Liver (tissue), 8 donors: ENCODE measurements at regions not wholly inside any gene's neighbourhood (a gene's known extent, or its start where the extent isn't known, plus 50 kb on each side); places are given as distances from the start of the nearest gene placed in this dataset.

ENCODE experiments used
- DNase-seq: peaks from one replicate; pipeline ENCODE4 v3.0.0-alpha.2; 2017; ENCODE audit warnings: low spot score
- H3K27ac ChIP-seq, 2 donors: one replicate each; pipeline ENCODE4 v1.7.0; 2013; ENCODE audit warnings: inconsistent platforms in 2 of 2, low read length in 2 of 2, control low read depth in 1 of 2, low read depth in 1 of 2, mild to moderate bottlenecking in 1 of 2
- H3K27me3 ChIP-seq, 4 donors: one replicate each; pipeline versions ENCODE4 v1.6.1 to v1.7.0; 2013; ENCODE audit warnings: low read length in 3 of 4, inconsistent platforms in 1 of 4, mild to moderate bottlenecking in 1 of 4, moderate library complexity in 1 of 4; ENCODE audit not compliant: control insufficient read depth in 4 of 4, insufficient read depth in 4 of 4
- H3K36me3 ChIP-seq, 4 donors: one replicate each; pipeline versions ENCODE4 v1.6.1 to v1.7.0; 2013; ENCODE audit warnings: low read length in 3 of 4, mild to moderate bottlenecking in 3 of 4, low read depth in 1 of 4, moderate library complexity in 1 of 4; ENCODE audit not compliant: control insufficient read depth in 4 of 4, insufficient read depth in 3 of 4
- H3K4me1 ChIP-seq, 4 donors: one replicate each; pipeline versions ENCODE4 v1.6.1 to v1.7.0; 2013; ENCODE audit warnings: low read length in 3 of 4, mild to moderate bottlenecking in 3 of 4, moderate library complexity in 1 of 4; ENCODE audit not compliant: control insufficient read depth in 4 of 4, insufficient read depth in 4 of 4
- H3K4me3 ChIP-seq, 3 donors: one replicate each; pipeline versions ENCODE4 v1.6.1 to v1.7.0; 2013; ENCODE audit warnings: low read length in 3 of 3, control low read depth in 1 of 3, low read depth in 1 of 3, mild to moderate bottlenecking in 1 of 3
- H3K9ac ChIP-seq, 2 donors: one replicate each; pipeline ENCODE4 v1.7.0; 2013; ENCODE audit warnings: low read length in 2 of 2, mild to moderate bottlenecking in 2 of 2, moderate library complexity in 2 of 2, control low read depth in 1 of 2, low read depth in 1 of 2
- H3K9me3 ChIP-seq, 4 donors: one replicate each; pipeline versions ENCODE4 v1.6.1 to v1.7.0; 2013; ENCODE audit warnings: low read length in 3 of 4; ENCODE audit not compliant: control insufficient read depth in 4 of 4
- EGR1 ChIP-seq, 2 donors: IDR thresholded peaks; 2 replicates each; pipeline ENCODE4 v1.6.1; 2016 to 2018; ENCODE audit warnings: antibody characterized with exemption in 2 of 2, low read depth in 2 of 2
- FOXA1 ChIP-seq: IDR thresholded peaks from 2 replicates; pipeline ENCODE4 v1.6.1; 2016; ENCODE audit warnings: antibody characterized with exemption
- FOXA2 ChIP-seq: IDR thresholded peaks from 2 replicates; pipeline ENCODE4 v1.6.1; 2016; ENCODE audit warnings: antibody characterized with exemption
- GABPA ChIP-seq, 2 donors: IDR thresholded peaks in 1 of 2; conservative IDR thresholded peaks in 1 of 2; 2 replicates each; pipeline ENCODE4 v1.6.1; 2016; ENCODE audit warnings: antibody characterized with exemption in 2 of 2, mild to moderate bottlenecking in 1 of 2, moderate library complexity in 1 of 2
- HNF4A ChIP-seq, 2 donors: conservative IDR thresholded peaks; 2 replicates each; pipeline ENCODE4 v1.6.1; 2016; ENCODE audit warnings: antibody characterized with exemption in 2 of 2, mild to moderate bottlenecking in 2 of 2
- NR2F2 ChIP-seq: IDR thresholded peaks from 2 replicates; pipeline ENCODE4 v1.6.1; 2016; ENCODE audit warnings: antibody characterized with exemption
- RAD21 ChIP-seq, 2 donors: IDR thresholded peaks; 2 replicates each; pipeline ENCODE4 v1.6.1; 2016; ENCODE audit warnings: antibody characterized with exemption in 2 of 2, mild to moderate bottlenecking in 2 of 2
- SP1 ChIP-seq: IDR thresholded peaks from 2 replicates; pipeline ENCODE4 v1.6.1; 2018; ENCODE audit warnings: antibody characterized with exemption, mild to moderate bottlenecking
- TAF1 ChIP-seq: conservative IDR thresholded peaks from 2 replicates; pipeline ENCODE4 v1.6.1; 2016; ENCODE audit warnings: antibody characterized with exemption, mild to moderate bottlenecking
- YY1 ChIP-seq: IDR thresholded peaks from 2 replicates; pipeline ENCODE4 v1.6.1; 2016; ENCODE audit warnings: antibody characterized with exemption, mild to moderate bottlenecking
- WGBS: extraction: QIAGEN DNeasy Blood & Tissue Kit; methylation state at CpG from one replicate; pipeline ENCODE4 v1.1.7; 2013; 5-methylcytosine and 5-hydroxymethylcytosine counted together
- TF ChIP-seq, protein P1 (sequence below): IDR thresholded peaks from 2 replicates; pipeline ENCODE4 v1.6.1; 2016; ENCODE audit warnings: antibody characterized with exemption
- TF ChIP-seq, protein P2 (sequence below): fragments of 150-350 bp; IDR thresholded peaks from 2 replicates; pipeline ENCODE4 v1.5.1; 2017; ENCODE audit warnings: improper control_type of control experiment, low read depth, low read length; ENCODE audit not compliant: missing input control
- TF ChIP-seq, protein P3 (sequence below): IDR thresholded peaks from 2 replicates; pipeline ENCODE4 v1.6.1; 2016; ENCODE audit warnings: antibody characterized with exemption
- TF ChIP-seq, protein P4 (sequence below): IDR thresholded peaks from 2 replicates; pipeline ENCODE4 v1.6.1; 2016; ENCODE audit warnings: antibody characterized with exemption, mild to moderate bottlenecking
- TF ChIP-seq, protein P5 (sequence below): IDR thresholded peaks from 2 replicates; pipeline ENCODE4 v1.6.1; 2016; ENCODE audit warnings: antibody characterized with exemption
- donor health status: healthy.
- donor health status: healthy.
- donor health status: healthy.
- donor health status: healthy.
- donor health status: healthy.

DNA sequence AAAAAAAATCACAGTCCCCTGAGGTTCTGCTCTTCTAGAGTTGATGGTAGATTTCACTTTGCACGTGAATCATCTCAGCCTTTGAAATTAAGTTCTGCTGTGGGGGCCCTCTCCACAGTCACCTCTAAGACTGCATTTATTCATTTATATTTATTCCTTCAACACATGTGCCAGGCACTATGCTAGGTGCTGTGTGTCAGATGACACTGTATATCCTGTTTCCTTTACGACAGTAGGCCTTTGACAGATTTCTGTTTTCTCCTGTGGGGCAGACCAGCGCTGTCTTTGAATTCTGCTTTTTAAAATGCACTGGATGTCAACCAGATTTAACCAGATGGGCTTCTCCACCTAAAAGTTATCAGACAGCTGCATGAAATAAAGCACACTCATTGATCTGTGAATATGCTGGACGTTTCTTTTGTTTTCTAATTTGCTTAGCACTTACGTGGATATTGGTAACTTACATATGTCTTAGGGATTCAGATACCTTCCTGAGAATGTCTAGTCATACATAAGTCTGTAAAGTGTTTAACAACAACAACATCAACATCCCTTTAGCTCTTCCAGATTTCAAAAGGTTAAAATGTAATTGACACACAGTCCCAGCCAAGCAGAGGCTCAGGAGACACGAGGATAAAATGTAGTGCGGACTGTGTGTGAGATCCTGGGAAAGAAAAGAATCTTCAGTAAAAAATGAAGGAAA, 525.5 kb upstream of the MCTP2 start:
- Histone ChIP-seq H3K9me3 (no peaks in the 10 kb centered on the region), H3K4me1 (no peaks in the 10 kb centered on the region), H3K9ac (no peak overlapping the region), H3K27me3 (peaks cover 0 to 7% (median 0%) of the 10 kb centered on the region in 4 donors), H3K4me3 (no peak overlapping the region), H3K27ac (no peak overlapping the region), H3K36me3 (no peaks in the 10 kb centered on the region)
- TF ChIP-seq FOXA1 (no peak), HNF4A (conservative IDR thresholded peaks at IDR 0.05) (no peak), TAF1 (no peak), RAD21 (IDR thresholded peaks at IDR 0.05) (no peak)
- no peak for DNase-seq
- WGBS = 70% methylated on average over 7 of the region's 7 CpGs

DNA sequence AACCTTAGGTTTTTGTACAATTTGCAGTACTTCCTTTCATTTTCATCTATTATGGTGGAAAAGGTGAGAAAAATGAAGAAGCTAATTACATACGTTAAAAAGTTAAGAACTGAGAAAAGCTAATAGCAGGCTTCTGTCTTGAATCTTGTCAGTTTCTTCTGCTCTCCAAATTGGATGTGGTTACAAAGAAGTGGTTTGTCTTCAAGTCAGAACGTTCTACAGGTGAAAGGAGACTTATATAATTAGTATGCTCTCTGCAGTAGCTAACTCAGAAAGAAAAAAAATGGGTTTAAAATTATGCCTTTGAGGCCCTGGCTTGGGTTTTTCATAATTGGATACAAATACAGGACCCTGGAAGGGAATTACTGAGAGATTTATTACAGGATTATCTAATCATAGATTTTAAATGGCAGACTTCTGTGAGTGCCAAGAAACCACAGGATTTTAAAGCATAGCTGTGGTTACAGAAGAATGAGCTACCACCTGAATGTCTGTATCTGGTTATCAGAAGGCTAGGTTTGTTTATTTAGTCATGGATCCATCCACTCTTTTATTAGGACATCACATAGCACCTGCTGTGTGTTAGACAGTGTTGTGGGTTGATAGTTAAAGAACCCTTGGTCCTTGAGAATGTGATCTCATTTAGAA, 528.1 kb upstream of the MCTP2 start:
- Histone ChIP-seq H3K4me3 (no peak overlapping the region), H3K9ac (no peak overlapping the region), H3K9me3 (no peaks in the 10 kb centered on the region), H3K36me3 (no peaks in the 10 kb centered on the region), H3K27ac (no peak overlapping the region), H3K27me3 (peaks cover 0 to 2% (median 0%) of the 10 kb centered on the region in 4 donors), H3K4me1 (no peaks in the 10 kb centered on the region)
- no peak for TF ChIP-seq HNF4A (conservative IDR thresholded peaks at IDR 0.05)
- TF ChIP-seq, protein P1, sequence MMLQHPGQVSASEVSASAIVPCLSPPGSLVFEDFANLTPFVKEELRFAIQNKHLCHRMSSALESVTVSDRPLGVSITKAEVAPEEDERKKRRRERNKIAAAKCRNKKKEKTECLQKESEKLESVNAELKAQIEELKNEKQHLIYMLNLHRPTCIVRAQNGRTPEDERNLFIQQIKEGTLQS = no peak
- no peak for TF ChIP-seq EGR1 (IDR thresholded peaks at IDR 0.05; ENCODE audit: low read depth in 2 of 2)
- TF ChIP-seq, protein P2, sequence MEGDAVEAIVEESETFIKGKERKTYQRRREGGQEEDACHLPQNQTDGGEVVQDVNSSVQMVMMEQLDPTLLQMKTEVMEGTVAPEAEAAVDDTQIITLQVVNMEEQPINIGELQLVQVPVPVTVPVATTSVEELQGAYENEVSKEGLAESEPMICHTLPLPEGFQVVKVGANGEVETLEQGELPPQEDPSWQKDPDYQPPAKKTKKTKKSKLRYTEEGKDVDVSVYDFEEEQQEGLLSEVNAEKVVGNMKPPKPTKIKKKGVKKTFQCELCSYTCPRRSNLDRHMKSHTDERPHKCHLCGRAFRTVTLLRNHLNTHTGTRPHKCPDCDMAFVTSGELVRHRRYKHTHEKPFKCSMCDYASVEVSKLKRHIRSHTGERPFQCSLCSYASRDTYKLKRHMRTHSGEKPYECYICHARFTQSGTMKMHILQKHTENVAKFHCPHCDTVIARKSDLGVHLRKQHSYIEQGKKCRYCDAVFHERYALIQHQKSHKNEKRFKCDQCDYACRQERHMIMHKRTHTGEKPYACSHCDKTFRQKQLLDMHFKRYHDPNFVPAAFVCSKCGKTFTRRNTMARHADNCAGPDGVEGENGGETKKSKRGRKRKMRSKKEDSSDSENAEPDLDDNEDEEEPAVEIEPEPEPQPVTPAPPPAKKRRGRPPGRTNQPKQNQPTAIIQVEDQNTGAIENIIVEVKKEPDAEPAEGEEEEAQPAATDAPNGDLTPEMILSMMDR = no peak
- TF ChIP-seq FOXA2 = no peak
- TF ChIP-seq RAD21 (IDR thresholded peaks at IDR 0.05) = no peak
- TF ChIP-seq GABPA (IDR thresholded peaks at IDR 0.05 in 1 of 2, conservative IDR thresholded peaks at IDR 0.05 in 1 of 2) = no peak
- TF ChIP-seq FOXA1 = no peak
- TF ChIP-seq SP1 = no peak
- WGBS = 52% methylated on average over 2 of the region's 2 CpGs
- no peak for DNase-seq

DNA sequence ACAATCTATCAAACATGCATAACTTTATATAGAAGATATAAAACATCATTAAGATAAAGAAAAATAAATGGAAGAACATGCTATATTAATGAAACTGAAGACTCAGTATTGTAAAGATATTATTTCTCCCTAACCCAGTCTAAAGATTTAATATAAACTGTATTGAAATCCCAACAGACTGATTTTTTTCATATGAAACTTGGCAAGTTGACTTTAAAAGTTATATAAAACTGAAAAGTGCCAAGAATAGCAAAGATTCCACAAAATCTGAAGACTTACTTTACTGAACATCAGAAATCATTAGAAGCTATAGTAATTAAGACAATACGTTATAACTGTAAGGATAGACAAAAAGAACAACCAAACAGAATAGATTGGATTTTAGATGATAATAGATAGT, 531.3 kb upstream of the MCTP2 start:
- Histone ChIP-seq H3K9me3 (peaks cover 0 to 11% (median under 1%) of the 10 kb centered on the region in 4 donors), H3K4me1 (no peaks in the 10 kb centered on the region), H3K27ac (no peak overlapping the region), H3K4me3 (no peak overlapping the region), H3K9ac (no peak overlapping the region), H3K36me3 (no peaks in the 10 kb centered on the region), H3K27me3 (no peaks in the 10 kb centered on the region)
- 75% methylated on average over 1 of the region's 1 CpG for WGBS
- DNase-seq = no peak
- TF ChIP-seq FOXA2 (no peak), EGR1 (IDR thresholded peaks at IDR 0.05; ENCODE audit: low read depth in 2 of 2) (no peak), TAF1 (no peak), NR2F2 (no peak), FOXA1 (no peak), YY1 (no peak), GABPA (IDR thresholded peaks at IDR 0.05 in 1 of 2, conservative IDR thresholded peaks at IDR 0.05 in 1 of 2) (no peak), SP1 (no peak)
- TF ChIP-seq, protein P3, sequence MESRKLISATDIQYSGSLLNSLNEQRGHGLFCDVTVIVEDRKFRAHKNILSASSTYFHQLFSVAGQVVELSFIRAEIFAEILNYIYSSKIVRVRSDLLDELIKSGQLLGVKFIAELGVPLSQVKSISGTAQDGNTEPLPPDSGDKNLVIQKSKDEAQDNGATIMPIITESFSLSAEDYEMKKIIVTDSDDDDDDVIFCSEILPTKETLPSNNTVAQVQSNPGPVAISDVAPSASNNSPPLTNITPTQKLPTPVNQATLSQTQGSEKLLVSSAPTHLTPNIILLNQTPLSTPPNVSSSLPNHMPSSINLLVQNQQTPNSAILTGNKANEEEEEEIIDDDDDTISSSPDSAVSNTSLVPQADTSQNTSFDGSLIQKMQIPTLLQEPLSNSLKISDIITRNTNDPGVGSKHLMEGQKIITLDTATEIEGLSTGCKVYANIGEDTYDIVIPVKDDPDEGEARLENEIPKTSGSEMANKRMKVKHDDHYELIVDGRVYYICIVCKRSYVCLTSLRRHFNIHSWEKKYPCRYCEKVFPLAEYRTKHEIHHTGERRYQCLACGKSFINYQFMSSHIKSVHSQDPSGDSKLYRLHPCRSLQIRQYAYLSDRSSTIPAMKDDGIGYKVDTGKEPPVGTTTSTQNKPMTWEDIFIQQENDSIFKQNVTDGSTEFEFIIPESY = no peak
- TF ChIP-seq, protein P4, sequence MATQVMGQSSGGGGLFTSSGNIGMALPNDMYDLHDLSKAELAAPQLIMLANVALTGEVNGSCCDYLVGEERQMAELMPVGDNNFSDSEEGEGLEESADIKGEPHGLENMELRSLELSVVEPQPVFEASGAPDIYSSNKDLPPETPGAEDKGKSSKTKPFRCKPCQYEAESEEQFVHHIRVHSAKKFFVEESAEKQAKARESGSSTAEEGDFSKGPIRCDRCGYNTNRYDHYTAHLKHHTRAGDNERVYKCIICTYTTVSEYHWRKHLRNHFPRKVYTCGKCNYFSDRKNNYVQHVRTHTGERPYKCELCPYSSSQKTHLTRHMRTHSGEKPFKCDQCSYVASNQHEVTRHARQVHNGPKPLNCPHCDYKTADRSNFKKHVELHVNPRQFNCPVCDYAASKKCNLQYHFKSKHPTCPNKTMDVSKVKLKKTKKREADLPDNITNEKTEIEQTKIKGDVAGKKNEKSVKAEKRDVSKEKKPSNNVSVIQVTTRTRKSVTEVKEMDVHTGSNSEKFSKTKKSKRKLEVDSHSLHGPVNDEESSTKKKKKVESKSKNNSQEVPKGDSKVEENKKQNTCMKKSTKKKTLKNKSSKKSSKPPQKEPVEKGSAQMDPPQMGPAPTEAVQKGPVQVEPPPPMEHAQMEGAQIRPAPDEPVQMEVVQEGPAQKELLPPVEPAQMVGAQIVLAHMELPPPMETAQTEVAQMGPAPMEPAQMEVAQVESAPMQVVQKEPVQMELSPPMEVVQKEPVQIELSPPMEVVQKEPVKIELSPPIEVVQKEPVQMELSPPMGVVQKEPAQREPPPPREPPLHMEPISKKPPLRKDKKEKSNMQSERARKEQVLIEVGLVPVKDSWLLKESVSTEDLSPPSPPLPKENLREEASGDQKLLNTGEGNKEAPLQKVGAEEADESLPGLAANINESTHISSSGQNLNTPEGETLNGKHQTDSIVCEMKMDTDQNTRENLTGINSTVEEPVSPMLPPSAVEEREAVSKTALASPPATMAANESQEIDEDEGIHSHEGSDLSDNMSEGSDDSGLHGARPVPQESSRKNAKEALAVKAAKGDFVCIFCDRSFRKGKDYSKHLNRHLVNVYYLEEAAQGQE = no peak
- TF ChIP-seq, protein P2 = no peak
- TF ChIP-seq, protein P5, sequence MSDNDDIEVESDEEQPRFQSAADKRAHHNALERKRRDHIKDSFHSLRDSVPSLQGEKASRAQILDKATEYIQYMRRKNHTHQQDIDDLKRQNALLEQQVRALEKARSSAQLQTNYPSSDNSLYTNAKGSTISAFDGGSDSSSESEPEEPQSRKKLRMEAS = no peak
